ENCODE measurements at regions not wholly inside any gene's neighbourhood (a gene's known extent, or its start where the extent isn't known, plus 50 kb on each side); places are given as distances from the start of the nearest gene placed in this dataset.
"Not testable (repeated sequence)": the region's sequence is repeated elsewhere in the genome, so short reads cannot be mapped to it uniquely, and the experiment has no call there.

DNA sequence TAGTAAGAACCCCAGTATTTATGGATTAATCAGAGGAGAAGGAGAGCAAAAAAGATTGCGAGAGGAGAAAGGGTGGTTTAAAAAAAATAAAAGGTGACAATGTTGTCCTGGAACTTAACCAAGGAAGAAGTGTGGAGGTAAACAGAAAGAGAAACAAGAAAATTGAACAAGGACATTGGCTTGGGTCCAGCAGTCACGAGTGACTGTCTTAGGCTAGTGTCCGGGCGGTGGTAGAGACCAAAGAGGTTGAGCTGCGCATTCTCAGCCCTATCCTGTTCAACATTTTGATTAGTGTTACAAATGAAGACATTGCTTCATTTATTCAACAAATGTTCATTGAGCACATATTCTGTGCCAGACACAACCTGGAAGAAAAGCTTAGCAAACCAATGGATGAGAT is 329.9 kb downstream of the FGFR2 start:
- H3K4me3 ChIP-seq (ENCODE audit: low read length), result no peak overlapping the region
- DNase-seq (ENCODE audit: low read depth, low spot score), result no peak

DNA sequence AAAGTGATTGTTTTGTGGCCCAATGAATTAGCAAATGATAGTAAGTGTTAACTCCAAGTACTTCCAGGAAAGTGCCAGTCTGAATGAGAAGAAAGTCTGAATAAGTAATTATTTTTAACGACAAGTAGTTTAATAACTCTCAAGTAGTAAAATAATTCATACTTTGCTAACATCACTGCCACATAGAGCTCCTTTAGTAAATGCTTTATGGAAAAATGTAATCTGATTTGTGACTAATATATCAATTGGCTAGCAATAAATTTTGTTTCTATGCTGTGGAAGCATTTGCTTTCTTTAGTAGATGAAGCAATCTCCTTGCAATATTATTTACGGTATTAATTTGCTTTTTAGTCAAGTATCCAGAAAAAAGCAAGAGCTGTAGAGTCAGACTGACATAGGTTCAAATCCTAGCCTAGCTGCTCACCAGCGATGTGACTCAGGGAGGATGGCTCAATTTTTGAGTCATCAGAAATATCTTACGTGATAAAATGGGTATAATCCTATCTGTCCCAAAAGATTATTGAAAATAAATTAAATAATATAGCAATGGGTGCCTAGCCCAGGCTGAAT is 329.3 kb downstream of the FGFR2 start:
- no peak for DNase-seq (ENCODE audit: low read depth, low spot score)
- H3K4me3 ChIP-seq (ENCODE audit: low read length), result no peak overlapping the region

DNA sequence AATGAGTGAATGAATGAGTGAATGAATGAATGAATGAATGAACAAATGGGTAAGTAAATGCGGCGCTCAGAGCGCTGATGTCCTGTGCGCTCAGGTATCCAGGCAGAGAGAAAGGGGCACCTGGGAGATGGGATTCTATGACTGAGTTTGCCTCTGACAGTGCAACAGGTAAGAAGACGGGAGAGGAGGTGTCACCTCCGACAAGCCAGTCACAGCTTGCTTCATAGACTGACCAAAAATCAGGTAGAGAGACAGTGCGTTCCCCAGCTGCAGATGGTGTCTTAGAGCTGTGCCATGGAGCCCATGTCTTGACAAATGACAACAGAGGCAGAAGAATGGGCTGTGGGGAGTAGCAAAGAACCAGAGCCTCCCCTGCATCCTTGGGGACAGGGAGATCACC is 327.3 kb downstream of the FGFR2 start:
- DNase-seq (ENCODE audit: low read depth, low spot score), result no peak
- H3K4me3 ChIP-seq (ENCODE audit: low read length), result no peak overlapping the region

DNA sequence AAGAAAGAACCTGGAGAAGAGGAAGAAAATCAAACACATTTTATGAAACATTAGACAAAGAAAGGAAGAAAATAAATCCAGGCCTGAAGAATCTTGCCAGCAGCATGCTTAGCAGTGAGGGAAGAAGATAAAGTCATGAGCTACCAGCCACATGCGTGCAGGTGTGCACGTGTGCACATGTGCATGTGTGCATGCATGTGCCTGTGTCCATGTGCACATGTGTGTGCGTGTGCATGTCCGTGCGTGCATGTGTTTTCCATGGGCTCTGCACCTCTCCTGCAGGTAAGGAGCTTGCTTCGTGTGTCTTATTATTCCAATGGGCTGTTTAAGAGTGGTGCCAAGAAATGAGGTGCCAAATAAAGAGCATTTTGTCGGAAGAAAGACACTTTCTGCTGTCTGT is 322.2 kb downstream of the FGFR2 start:
- DNase-seq (ENCODE audit: low read depth, low spot score), result no peak
- no peak overlapping the region for H3K4me3 ChIP-seq (ENCODE audit: low read length)

DNA sequence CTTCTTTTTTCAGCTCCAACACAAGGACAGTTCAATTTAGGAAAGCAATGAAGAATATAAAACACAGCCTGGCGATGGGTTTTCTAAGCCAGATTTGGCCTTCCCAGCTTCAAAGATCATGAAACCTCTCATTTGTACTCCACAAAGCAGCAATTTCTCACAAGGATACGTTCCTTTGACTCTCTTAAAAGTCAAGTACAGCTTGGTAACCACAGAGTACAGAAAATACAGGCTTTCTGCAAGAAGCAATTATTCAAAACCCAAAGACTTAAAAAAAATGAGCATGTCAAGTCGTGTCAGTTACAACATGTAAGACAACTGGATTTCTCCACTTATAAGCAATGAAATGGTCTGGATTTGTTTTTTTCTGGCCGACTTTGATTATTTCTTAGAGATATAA is 321.4 kb downstream of the FGFR2 start:
- DNase-seq (ENCODE audit: low read depth, low spot score), result no peak
- no peak overlapping the region for H3K4me3 ChIP-seq (ENCODE audit: low read length)

DNA sequence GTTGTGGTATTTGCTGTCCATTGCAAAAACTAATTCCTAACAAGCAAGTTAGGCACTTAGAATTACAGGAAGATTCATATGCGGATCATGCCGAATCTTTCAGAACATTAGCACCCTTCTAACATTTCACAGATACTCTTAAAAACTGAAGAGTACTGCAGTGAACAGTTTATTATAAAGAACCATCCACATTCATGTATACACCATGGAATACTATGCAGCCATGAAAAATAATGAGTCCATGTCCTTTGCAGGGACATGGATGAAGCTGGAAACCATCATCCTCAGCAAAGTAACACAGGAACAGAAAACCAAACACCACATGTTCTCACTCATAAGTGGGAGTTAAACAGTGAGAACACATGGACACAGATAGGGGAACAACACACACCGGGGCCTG is 319.9 kb downstream of the FGFR2 start:
- DNase-seq (ENCODE audit: low read depth, low spot score); H3K4me3 ChIP-seq (ENCODE audit: low read length): not testable (repeated sequence)

DNA sequence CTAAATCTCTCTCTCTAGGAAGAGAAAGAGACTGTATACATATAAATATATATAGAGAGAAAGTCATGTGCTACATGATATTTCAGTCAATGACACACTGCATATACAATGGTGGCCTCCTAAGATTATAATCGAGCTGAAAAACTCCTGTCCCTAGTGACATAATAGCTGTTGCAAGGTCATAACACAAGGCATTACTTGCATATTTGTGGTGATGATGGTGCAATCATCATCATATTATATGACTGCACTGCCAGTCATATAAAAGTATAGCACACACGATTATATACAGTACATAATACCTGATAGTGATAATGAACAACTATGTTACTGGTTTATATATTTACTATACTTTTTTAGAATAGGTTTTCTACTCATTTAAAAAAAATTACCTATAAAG is 316.7 kb downstream of the FGFR2 start:
- H3K4me3 ChIP-seq (ENCODE audit: low read length), result no peak overlapping the region
- DNase-seq (ENCODE audit: low read depth, low spot score), result no peak

DNA sequence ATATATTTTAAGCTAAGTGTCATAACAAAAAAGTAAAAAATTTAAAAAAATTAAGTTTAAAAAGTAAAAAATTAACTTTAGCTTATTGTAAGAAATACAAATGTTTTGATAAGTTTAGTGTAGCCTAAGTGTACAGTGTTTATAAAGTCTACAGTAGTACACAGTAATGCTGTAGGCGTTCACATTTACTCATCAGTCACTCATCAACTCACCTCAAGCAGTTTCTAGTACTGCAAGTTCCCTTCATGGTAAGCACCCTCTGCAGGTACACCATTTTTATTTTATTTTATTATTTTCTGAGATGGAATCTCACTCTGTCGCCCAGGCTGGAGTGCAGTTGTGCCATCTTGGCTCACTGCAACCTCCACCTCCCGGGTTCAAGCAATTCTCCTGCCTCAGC is 316.0 kb downstream of the FGFR2 start:
- DNase-seq (ENCODE audit: low read depth, low spot score), result no peak
- no peak overlapping the region for H3K4me3 ChIP-seq (ENCODE audit: low read length)

DNA sequence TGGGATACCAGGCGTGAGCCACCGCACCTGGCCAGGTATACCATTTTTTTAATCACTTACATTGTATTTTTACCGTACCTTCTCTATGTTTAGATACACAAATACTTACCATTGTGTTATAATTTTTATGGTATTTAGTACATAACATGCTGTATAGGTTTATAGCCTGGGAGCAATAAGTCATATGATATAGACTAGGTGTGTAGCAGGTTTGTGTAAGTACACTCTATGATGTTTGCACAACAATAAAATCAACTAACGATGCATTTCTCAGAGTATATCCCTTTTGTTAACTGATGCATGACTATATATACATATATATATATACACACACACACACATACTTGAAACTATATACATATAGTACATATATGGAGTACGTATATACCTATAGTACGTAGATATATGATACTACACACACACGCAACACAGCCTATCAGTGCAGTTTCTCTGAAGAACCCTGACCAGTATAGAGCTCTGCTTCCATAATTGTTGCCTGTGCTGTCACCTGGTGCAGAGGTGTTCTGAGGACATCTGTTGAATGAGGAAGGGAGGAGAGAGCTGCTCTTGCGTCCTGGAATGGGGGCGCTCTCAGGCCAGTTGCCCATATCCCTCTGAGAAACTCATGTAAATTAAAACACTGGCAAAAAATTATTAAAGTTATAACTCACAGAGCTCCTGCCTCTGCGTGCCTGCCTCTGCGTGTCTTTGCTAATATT is 315.3 kb downstream of the FGFR2 start:
- H3K4me3 ChIP-seq (ENCODE audit: low read length), result no peak overlapping the region
- DNase-seq (ENCODE audit: low read depth, low spot score), result no peak

DNA sequence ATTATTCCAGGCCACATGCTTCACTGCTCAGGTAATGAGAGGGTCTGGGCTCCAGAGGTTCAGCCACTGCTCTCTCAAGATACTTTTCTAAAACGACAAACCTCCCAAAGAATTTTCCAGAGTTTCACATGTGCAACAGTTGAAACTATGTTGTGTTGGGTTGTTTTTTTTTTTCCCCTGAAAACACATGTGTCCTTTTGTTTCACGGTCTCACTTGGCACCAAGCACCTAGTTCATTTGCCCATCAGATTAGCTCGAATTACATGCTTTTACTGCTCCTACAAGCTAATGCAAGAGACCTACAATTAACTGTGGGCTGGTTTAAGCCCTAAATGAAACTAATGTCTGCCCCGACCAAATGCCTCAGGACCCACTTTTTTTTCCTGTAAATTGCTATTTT is 313.3 kb downstream of the FGFR2 start:
- no peak for DNase-seq (ENCODE audit: low read depth, low spot score)

DNA sequence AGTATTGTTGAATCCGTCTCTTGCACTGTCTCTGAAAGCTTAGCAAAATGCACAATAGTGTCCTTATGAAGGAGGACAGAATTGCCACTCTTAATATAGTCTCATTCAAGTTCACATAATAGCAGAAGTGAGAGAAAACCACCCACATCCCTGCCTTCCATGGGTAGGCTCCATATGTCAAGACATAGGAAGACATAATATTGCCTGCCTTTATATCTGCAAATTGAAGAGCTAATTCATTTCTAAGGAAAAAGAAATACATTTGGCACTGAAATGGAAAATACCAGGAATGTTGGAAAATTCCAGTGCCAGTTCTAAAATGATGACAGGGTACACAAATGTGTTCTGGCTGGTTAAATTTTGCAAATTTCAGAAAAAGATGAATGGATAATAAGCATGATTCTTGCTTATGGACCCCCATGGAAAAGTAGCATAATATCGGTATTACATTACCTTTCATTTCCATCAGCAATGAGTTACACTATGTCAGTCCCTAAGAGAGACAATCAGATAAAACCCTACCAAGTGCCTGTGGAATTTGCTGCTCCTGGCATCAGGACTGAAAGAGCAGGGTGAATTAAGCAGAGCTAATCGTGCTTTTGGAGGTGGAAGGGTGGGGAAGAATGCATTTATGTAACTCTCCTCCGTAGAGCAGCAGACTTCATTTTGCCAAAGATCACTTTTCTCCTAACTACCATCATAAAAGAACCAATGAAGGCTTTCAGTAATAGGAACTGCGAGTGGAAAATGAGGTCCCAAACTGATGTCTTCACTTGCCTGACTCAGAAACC is 312.6 kb downstream of the FGFR2 start:
- no peak overlapping the region for H3K4me3 ChIP-seq (ENCODE audit: low read length)
- DNase-seq (ENCODE audit: low read depth, low spot score), result no peak

More for the DNA sequence above, 313.3 kb downstream of the FGFR2 start:
- no peak overlapping the region for H3K4me3 ChIP-seq (ENCODE audit: low read length)

DNA sequence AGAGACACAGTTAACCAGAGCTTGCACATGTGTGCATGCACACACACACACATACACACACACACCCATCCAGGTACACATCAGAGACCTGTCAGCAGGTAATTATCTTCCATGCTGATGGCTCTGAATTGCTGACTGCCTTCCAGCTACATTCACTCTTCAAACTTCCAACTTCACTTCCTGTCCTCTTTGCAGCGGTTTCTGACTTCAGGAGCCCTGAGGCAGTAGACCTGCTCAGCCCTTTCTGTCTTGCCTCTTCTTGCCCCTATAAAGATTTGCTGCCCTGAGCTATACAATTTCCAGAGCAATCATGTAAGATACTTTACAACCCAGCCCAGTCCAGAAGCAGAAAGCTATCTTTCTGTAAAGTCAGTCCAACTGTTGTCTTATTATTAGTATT is 310.2 kb downstream of the FGFR2 start:
- no peak overlapping the region for H3K4me3 ChIP-seq (ENCODE audit: low read length)
- DNase-seq (ENCODE audit: low read depth, low spot score), result no peak

DNA sequence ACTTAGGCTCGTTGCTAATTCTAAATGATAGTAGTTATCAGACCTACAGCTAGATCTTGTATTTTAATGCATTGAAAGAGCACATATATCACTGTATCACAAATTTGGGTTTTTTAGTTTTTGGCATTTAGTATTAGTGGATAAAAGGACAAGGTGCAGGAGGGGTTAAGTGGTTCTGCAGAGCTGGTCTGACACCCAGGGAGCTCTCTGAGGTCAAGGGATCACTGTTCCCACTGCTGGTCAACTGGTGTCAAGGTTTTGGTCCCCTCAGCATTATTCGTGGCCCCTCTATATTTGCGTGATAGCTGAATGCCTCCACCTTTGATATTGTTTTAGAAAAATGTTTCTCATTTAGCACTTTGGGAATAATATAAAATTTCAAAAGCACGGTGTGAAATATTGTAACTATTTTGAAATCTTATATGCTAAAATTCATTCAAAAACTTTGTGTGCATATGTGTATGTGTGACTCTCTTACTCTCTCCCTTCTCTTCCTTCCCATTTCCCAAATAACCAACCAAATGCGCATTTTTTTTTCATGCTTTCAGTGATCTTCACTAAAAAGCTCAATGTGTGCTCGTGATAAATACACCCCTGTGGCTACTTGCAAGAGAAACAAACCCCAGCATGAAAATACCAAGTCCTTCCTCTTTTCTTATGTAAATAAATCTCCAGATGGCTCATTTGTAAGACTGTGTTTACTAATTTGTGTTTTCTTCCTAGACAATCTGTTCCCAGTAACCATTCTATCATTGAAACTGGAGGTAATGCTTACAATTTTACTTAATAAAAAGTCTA is 309.2 kb downstream of the FGFR2 start:
- no peak overlapping the region for H3K4me3 ChIP-seq (ENCODE audit: low read length)
- no peak for DNase-seq (ENCODE audit: low read depth, low spot score)

DNA sequence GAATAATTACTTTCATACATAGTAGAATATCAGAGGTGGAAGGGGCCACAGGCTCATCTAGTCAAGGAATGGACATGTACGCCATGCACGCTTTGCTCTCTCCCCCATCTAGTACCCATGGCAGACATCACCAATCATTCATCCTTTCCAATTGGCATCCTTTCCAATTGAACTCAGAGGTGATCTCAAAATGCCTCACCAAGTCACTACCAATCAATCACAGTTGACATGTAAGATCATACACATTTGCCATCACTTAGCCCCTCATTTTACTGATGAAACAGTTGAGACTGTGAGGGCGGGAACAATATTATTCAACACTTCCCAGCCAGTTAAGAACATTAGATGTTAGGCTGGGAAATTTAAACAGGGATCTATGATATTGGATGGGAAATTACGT is 308.4 kb downstream of the FGFR2 start:
- DNase-seq (ENCODE audit: low read depth, low spot score), result no peak
- no peak overlapping the region for H3K4me3 ChIP-seq (ENCODE audit: low read length)

DNA sequence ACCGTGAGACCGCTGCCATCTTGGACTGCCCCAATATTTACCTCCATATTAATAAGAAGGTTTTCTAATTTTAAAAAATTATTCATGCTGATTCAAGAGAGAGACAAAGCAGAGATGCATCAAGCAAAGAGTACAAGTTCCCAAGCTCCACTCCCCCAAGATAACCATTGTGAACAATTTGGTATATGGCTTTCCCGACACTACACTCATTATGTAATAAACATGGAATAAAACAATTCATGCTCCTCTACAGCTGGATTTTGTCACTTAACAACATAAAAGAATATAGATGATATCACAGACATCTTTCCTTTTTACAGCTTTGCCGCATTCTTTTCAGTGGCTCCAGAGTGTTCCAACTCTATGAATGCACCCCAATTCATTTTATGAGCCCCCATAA is 307.6 kb downstream of the FGFR2 start:
- no peak overlapping the region for H3K4me3 ChIP-seq (ENCODE audit: low read length)
- no peak for DNase-seq (ENCODE audit: low read depth, low spot score)

DNA sequence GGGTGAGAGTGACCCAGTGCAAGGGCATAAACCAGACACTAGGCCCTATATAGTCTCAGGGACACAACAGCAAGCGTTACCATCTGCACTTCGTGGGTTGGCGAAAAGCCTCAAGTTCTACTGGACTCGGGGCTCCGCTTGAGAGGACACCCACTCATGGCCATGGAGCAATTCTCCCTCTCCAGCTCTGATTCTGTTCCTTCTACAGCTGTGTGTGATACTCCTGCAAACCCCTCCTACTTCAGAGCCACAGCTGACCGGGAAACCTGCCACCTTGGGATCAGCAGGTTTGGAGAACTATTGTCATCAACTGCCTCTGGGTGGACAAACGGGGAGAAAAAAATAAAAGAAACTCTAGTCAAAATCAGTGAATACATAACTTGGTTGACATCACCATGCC is 306.9 kb downstream of the FGFR2 start:
- no peak overlapping the region for H3K4me3 ChIP-seq (ENCODE audit: low read length)
- DNase-seq (ENCODE audit: low read depth, low spot score), result no peak

DNA sequence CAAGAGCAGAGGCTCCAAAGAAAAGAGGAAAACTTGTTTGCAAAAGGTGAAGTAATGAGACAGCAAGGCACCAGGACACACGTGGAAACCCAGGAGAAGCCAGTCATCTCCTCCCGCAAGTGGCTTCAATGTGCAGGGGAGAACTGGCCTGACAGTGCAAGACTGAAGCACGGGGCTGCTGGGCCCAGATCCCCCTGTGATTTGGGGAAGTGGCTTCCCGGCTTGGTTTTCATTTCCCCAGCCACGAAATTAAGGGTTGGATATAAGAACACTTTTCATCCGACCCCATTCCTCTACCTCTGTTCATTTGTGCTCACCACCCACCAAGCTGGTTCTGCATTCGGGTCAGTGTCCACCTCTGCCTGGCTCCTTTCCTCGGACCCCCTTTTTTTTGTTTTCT is 306.4 kb downstream of the FGFR2 start:
- H3K4me3 ChIP-seq (ENCODE audit: low read length), result no peak overlapping the region
- no peak for DNase-seq (ENCODE audit: low read depth, low spot score)

DNA sequence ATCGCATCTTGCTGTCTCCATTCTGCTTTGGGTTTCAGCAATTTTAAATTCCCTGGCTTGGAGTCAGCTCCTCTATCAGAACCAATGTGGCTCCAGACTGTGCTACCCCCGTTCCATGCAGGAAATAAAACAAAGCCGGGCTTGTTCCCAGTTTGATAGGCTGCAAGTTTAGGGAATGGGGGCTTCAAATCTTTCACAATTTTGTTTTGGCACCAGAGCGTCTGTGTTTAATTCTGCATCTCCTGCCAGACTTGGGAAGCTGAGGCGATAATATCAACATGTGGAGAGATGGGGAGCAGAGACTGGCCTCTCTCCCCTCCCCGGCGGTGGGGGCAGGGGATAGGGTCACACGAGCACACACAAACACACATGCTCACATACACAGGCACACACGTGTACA is 305.9 kb downstream of the FGFR2 start:
- DNase-seq (ENCODE audit: low read depth, low spot score), result no peak
- H3K4me3 ChIP-seq (ENCODE audit: low read length), result no peak overlapping the region

DNA sequence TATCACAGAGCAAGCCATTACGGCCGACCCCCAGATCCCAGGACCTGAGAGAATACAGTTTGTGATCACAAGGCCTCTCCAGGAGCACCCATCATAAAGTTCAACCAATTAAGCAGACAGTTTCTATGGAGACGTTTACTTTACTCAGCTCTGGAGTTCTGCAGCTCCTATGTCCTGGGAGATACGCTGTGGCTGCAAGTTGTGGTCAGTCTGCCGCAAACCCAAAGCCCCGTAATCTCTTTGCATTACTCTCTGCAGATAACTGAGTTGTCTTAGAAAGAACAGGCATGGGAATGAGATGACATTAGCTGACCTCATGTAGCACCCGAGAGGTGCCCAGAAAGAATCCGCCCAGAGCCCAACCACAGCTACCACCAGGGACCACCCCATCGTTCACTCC is 305.1 kb downstream of the FGFR2 start:
- DNase-seq (ENCODE audit: low read depth, low spot score), result no peak
- H3K4me3 ChIP-seq (ENCODE audit: low read length), result no peak overlapping the region

DNA sequence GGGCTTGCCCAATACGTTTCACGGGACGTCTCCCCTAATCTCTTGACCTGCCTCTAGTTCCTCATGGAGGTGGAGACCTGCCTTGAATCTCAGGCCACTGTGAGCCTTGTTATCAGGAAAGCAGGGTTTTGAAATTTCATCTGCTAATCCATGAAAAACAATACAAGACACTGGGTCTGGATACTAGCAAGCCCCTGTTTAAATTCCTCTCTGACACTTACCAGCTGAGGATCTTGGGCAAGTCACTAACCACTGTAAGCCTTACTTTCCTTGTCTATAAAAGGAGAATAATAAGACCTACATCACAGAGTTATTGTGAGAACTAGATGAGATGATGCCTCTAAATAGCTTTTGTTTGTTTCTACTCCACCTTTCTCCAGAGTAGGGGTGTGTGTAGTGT is 303.6 kb downstream of the FGFR2 start:
- H3K4me3 ChIP-seq (ENCODE audit: low read length), result no peak overlapping the region

More for the DNA sequence above, 303.6 kb downstream of the FGFR2 start:
- no peak for DNase-seq (ENCODE audit: low read depth, low spot score)

Measured in Jurkat, Clone E6-1 (cell line).